ENCODE measurements at regions not wholly inside any gene's neighbourhood (a gene's known extent, or its start where the extent isn't known, plus 50 kb on each side); places are given as distances from the start of the nearest gene placed in this dataset.

GRCh38 chr12:19045426-19045825, 84.1 kb upstream of the PLEKHA5 start:
- no peaks in the 10 kb centered on the region for H3K36me3 ChIP-seq
- no peak overlapping the region for H3K27ac ChIP-seq
- no peaks in the 10 kb centered on the region for H3K27me3 ChIP-seq
- H3K4me1 ChIP-seq = no peaks in the 10 kb centered on the region
- intact Hi-C loops (cut with DNase I; ENCODE audit: low total_unique reads) = no loop called here
- no peak for TF ChIP-seq POLR2A (IDR thresholded peaks at IDR 0.05)
- no peak for TF ChIP-seq POLR2AphosphoS5 (IDR thresholded peaks at IDR 0.05)
- TF ChIP-seq CTCF (IDR thresholded peaks at IDR 0.05) = no peak
- no peaks in the 10 kb centered on the region for H3K9me3 ChIP-seq
- no peak overlapping the region for H3K4me3 ChIP-seq
- no peak for DNase-seq (ENCODE audit: low spot score in 2 of 2)

GRCh38 chr12:19048943-19049342, 80.6 kb upstream of the PLEKHA5 start:
- Histone ChIP-seq H3K4me1 (no peaks in the 10 kb centered on the region), H3K9me3 (no peaks in the 10 kb centered on the region), H3K36me3 (no peaks in the 10 kb centered on the region), H3K27me3 (no peaks in the 10 kb centered on the region), H3K4me3 (no peak overlapping the region), H3K27ac (no peak overlapping the region)
- intact Hi-C loops (cut with DNase I; ENCODE audit: low total_unique reads) = no loop called here
- DNase-seq (ENCODE audit: low spot score in 2 of 2) = no peak
- TF ChIP-seq POLR2AphosphoS5 (IDR thresholded peaks at IDR 0.05) (no peak), POLR2A (IDR thresholded peaks at IDR 0.05) (no peak), CTCF (IDR thresholded peaks at IDR 0.05) (no peak)

- Histone ChIP-seq H3K9me3 (no peaks in the 10 kb centered on the region), H3K27ac (no peak overlapping the region), H3K36me3 (no peaks in the 10 kb centered on the region), H3K4me3 (no peak overlapping the region), H3K4me1 (no peaks in the 10 kb centered on the region), H3K27me3 (no peaks in the 10 kb centered on the region)
- intact Hi-C loops (cut with DNase I; ENCODE audit: low total_unique reads) = no loop called here
- no peak for DNase-seq (ENCODE audit: low spot score in 2 of 2)
- TF ChIP-seq POLR2A (IDR thresholded peaks at IDR 0.05) (no peak), POLR2AphosphoS5 (IDR thresholded peaks at IDR 0.05) (no peak), CTCF (IDR thresholded peaks at IDR 0.05) (no peak)
These were observed 76.8 kb upstream of the PLEKHA5 start for GRCh38 chr12:19052689-19053088.

- Histone ChIP-seq H3K27me3 (no peaks in the 10 kb centered on the region), H3K9me3 (no peaks in the 10 kb centered on the region), H3K4me3 (no peak overlapping the region), H3K4me1 (no peaks in the 10 kb centered on the region), H3K27ac (no peak overlapping the region), H3K36me3 (no peaks in the 10 kb centered on the region)
- DNase-seq (ENCODE audit: low spot score in 2 of 2) = no peak
- intact Hi-C loops (cut with DNase I; ENCODE audit: low total_unique reads) = no loop called here
- TF ChIP-seq POLR2A (IDR thresholded peaks at IDR 0.05) (no peak), POLR2AphosphoS5 (IDR thresholded peaks at IDR 0.05) (no peak), CTCF (IDR thresholded peaks at IDR 0.05) (no peak)
These were observed 76.3 kb upstream of the PLEKHA5 start for GRCh38 chr12:19053218-19053617.

GRCh38 chr12:19054035-19054434, 75.5 kb upstream of the PLEKHA5 start:
- intact Hi-C loops (cut with DNase I; ENCODE audit: low total_unique reads) = no loop called here
- H3K4me3 ChIP-seq = no peak overlapping the region
- no peaks in the 10 kb centered on the region for H3K27me3 ChIP-seq
- no peaks in the 10 kb centered on the region for H3K36me3 ChIP-seq
- no peaks in the 10 kb centered on the region for H3K9me3 ChIP-seq
- DNase-seq (ENCODE audit: low spot score in 2 of 2) = no peak
- H3K4me1 ChIP-seq = no peaks in the 10 kb centered on the region
- no peak overlapping the region for H3K27ac ChIP-seq
- TF ChIP-seq POLR2AphosphoS5 (IDR thresholded peaks at IDR 0.05) = no peak

- Histone ChIP-seq H3K27ac (no peak overlapping the region), H3K4me1 (no peaks in the 10 kb centered on the region), H3K4me3 (no peak overlapping the region), H3K27me3 (no peaks in the 10 kb centered on the region), H3K9me3 (no peaks in the 10 kb centered on the region), H3K36me3 (no peaks in the 10 kb centered on the region)
- no peak for TF ChIP-seq CTCF (IDR thresholded peaks at IDR 0.05)
- TF ChIP-seq POLR2A (IDR thresholded peaks at IDR 0.05) = no peak
- TF ChIP-seq POLR2AphosphoS5 (IDR thresholded peaks at IDR 0.05) = no peak
- no peak for DNase-seq (ENCODE audit: low spot score in 2 of 2)
- intact Hi-C loops (cut with DNase I; ENCODE audit: low total_unique reads) = no loop called here
These were observed 73.9 kb upstream of the PLEKHA5 start for GRCh38 chr12:19055589-19055988.
